HG03354 (cell line): ENCODE measurements at regions not wholly inside any gene's neighbourhood (a gene's known extent, or its start where the extent isn't known, plus 50 kb on each side); places are given as distances from the start of the nearest gene placed in this dataset.

Source experiments
- ATAC-seq: cut with Tn5 transposase; IDR thresholded peaks from one replicate; pipeline ENCODE4 v1.9.1; 2021; ENCODE audit warnings: mild to moderate bottlenecking; ENCODE audit not compliant: unreplicated experiment, poor library complexity, severe bottlenecking

DNA sequence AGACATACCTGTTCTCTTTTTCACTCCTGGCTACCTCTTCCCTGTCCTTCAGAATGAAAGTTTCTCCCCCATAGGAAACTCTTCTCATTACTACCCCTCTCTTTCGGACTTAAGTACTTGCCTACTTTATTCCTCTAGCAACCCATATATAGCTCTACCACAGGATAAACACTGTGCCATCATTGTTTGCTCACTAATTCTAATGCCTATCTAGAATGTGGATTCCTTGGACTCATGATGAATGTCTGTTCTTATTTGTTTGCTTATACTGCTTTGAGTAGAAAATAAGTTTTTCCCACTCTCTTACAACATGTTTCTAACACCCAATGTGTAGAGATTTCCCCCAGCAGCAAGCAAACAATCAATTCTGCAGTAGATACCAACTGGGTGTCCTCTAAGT is 1094.9 kb downstream of the SLC6A15 start:
- ATAC-seq: no peak

DNA sequence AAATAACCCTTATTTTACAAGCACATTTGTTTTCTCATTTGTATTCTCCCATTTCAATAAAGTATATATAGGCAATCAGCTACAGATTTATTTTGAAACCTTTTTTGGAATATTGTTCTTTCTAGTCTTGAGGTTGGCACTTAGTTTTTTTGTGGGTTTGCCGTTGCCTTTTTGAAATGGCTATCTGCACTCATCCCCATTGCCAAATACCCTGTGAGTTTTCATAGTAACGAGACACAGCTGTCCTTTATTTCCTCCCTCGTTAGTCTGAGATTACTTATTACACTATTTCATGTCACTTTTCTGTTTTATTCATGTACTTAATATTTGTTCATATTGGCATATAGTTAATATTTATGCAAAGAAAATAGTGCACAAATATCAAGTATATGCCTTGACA is 1104.0 kb downstream of the SLC6A15 start:
- ATAC-seq: no peak

GRCh38 chr12:83807871-83808270 is 1104.7 kb downstream of the SLC6A15 start:
- no peak for ATAC-seq

- ATAC-seq: no peak
Observed at GRCh38 chr12:83805873-83806272, 1106.7 kb downstream of the SLC6A15 start.

DNA sequence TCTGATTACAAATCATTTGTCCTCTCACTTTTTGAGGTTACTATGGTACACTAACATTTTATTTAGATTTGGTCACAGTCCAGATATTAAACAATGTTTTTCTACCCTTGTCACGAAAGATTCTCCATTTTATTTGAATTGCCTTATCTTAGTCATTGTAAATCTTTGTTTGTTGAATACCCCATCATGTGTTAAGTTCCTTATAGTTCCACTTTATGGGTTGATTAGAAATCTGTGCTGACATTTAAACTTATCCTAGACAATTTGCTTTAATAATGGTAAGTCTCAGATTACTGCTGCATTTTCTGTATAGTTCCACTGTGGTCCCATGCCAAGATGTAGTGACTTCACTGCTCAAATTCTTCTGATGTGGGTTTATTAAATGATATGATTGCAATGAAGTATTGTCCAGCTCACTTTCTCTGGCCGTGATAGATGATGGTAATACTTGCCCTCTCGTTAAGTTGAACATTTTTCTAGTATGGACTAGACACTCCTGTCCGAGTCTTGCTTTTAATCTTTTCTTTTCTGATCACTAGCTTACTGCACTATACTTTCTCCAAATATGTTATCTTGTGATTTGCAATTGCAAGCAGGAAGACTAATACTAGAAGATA is 1107.3 kb downstream of the SLC6A15 start:
- ATAC-seq: no peak

- ATAC-seq: no peak
Observed at GRCh38 chr12:83801972-83802371, 1110.6 kb downstream of the SLC6A15 start.

DNA sequence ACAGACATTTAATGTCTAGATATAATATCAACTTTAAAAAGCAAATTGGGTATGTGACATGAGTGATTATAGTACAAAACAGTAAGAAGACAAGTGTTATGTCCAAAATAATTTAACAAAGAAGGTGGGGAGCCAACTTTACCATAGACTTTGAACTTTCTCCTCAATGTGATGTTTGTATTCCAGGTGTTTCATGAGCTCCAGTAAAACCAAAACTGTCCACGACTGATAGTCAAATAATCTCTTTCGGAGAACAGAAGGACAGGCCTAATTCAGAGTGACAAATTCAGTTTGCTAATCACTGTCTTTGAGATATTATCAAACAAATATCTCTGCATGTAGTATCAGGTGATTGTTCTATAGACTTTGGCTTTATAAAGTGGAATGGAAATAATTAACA is 1112.6 kb downstream of the SLC6A15 start:
- ATAC-seq: no peak

GRCh38 chr12:83796531-83796930 is 1109.8 kb downstream of the TMTC2 start:
- ATAC-seq: no peak

DNA sequence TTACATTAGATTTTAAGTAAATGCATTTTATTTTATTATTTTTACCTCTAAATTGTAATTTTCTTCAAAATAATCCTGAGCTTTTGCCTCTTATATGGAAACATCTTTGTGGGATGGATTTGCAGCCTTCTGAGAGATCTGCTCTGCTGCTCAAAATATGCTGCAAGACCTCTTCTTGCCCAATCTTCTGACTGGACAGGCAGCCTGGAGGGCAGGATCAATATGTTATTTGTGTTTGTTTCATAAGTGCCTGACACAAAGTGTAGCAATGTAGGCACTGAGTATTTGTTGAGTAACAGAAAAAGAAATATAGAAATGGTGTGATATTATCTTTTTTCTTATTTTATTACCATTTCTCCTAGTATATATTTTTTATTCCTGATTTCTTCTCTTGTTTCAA is 1106.9 kb downstream of the TMTC2 start:
- ATAC-seq: no peak

- no peak for ATAC-seq
Observed at GRCh38 chr12:83784298-83784890, 1097.7 kb downstream of the TMTC2 start.

DNA sequence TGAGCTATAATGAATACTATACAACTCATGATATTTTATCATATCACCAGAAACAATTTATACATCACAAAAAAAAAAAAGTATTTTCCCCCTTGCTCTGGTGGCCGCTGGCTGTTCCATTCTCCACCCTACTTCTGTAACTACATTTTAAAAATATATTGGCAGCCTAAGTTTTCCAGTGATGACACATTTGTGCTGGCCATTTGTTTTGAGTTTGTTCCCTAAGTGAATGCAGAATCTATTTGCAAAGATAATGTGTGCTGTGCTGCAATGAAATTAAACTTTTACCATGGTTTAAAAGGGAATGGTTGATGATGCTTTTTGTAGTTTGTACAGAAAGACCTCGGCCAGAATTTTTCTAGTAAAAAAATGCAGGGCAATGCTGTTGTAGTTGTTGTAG is 1092.8 kb downstream of the TMTC2 start:
- no peak for ATAC-seq

- ATAC-seq: no peak
Observed at GRCh38 chr12:83769151-83769550, 1082.4 kb downstream of the TMTC2 start.

- ATAC-seq: no peak
Observed at GRCh38 chr12:83767723-83768122, 1081.0 kb downstream of the TMTC2 start.

- no peak for ATAC-seq
Observed at GRCh38 chr12:83763425-83763824, 1076.7 kb downstream of the TMTC2 start.

DNA sequence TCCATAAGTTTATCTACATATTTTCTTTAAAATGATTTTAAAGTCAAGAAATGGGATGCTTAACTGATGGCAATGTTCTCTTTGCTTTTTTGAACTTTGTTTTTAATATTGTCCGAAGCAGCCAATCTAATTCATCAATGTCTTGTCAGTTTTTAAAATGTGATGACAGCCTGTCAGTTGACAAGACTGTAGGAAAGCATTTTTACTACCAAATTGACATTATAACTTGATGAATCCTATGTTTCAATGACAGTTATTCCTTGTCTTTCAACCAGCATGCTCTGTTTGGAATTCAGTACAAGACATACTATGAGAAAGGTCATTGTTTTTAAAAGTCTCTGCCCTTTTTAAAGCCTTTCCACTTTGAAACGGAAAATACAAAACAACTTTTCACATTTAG is 1073.2 kb downstream of the TMTC2 start:
- ATAC-seq: no peak

GRCh38 chr12:83758888-83759631 is 1072.4 kb downstream of the TMTC2 start:
- no peak for ATAC-seq

- ATAC-seq: no peak
Observed at GRCh38 chr12:83753904-83754303, 1067.2 kb downstream of the TMTC2 start.

- no peak for ATAC-seq
Observed at GRCh38 chr12:83753205-83753604, 1066.5 kb downstream of the TMTC2 start.

DNA sequence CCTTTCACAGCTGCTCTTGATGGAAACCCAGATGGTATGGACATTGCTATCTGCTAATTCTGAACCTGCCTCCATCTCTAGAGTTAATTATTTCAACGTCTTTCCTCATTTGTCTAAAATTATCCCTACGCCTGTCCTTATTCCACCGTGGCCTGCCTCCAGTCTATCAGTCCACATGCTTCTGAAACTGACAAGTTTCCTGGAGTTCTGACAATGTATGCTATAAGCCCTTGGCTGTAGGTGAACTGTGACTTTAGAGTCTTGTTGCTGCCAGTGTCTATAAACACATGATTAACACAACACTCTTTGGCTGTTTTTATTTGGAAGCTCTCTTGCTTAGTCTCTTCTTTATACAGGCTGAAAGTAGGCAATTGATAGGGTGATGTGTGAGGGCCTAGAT is 1052.9 kb downstream of the TMTC2 start:
- no peak for ATAC-seq

GRCh38 chr12:83710851-83711250 is 1024.1 kb downstream of the TMTC2 start:
- no peak for ATAC-seq

GRCh38 chr12:83709899-83710298 is 1023.2 kb downstream of the TMTC2 start:
- no peak for ATAC-seq
